ENCODE measurements at regions not wholly inside any gene's neighbourhood (a gene's known extent, or its start where the extent isn't known, plus 50 kb on each side); places are given as distances from the start of the nearest gene placed in this dataset.

DNA sequence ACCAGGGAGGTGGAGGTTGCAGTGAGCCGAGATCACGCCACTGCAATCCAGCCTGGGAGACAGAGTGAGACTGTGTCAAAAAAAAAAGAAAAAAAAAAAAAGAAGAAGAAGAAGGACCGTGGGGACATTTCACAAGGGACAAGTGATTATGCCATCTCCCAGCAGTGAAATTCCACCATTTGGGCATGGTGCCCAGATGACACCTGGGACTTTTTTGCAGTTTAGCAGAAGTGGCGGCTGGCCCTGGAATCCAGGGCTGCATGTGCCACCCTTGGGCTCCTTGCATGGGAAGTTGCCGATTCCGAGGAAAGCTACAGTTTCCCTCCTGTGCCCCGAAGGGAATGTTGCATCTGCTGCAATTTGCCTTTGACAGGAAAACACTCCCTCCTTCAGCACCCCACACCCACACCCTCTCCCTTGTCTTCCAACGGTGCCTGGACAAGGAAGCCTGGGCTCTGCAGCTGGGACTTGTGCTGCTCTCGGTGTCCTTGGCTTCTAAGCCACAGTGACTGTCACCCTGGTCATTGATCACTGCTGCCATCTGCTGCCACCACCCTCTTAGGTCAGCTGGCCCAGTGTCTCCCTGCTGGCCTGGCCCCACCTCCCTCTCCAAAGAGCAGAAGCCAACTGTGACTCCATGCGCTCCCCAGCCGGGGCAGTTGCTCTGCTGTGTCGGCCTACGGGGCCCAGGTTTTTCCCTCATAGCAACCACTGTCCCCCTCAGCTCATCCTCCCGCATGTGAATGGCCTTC is 56.4 kb upstream of the LRRC30 start:
- Histone ChIP-seq H2BK120ac (replicated peaks; ENCODE audit: low read depth, low read length) (no peak overlapping the region), H4K8ac (ENCODE audit: extremely low read depth, insufficient read depth, low read length) (no peak overlapping the region), H4K5ac (ENCODE audit: insufficient read length, low read depth, low read length) (no peak overlapping the region), H3K4me2 (ENCODE audit: insufficient read depth in 1 of 2, low read depth in 2 of 2, low read length in 2 of 2) (no peak overlapping the region), H3K18ac (ENCODE audit: extremely low read depth, low read length) (no peak overlapping the region), H3K9ac (replicated peaks in 1 of 4; ENCODE audit: extremely low read depth in 1 of 4, low read depth in 3 of 4, low read length in 3 of 4) (no peak overlapping the region), H3K4ac (replicated peaks; ENCODE audit: insufficient read length, low read depth, low read length) (no peak overlapping the region), H3K14ac (ENCODE audit: insufficient read length) (no peak overlapping the region), H2BK12ac (ENCODE audit: low read depth, low read length) (no peak overlapping the region), H3K9me3 (ENCODE audit: insufficient read depth in 2 of 2, low read depth in 1 of 2, low read length in 1 of 2) (peaks cover 0 to 2% of the 10 kb centered on the region in 2 experiments; a peak in 1 of 4 replicates), H3K23me2 (ENCODE audit: low read depth, low read length) (no peaks in the 10 kb centered on the region), H3K36me3 (ENCODE audit: control insufficient read depth in 2 of 4, insufficient read depth in 4 of 4, low read length in 3 of 4) (no peaks in the 10 kb centered on the region), H2AFZ (ENCODE audit: low read length) (no peak overlapping the region), H2BK5ac (ENCODE audit: low read depth, low read length) (no peak overlapping the region), H3K27ac (ENCODE audit: low read depth, low read length) (no peak overlapping the region), H2AK5ac (ENCODE audit: low read depth, low read length) (no peak overlapping the region), H2BK15ac (ENCODE audit: low read length) (no peak overlapping the region), H3K56ac (replicated peaks; ENCODE audit: insufficient read length, low read depth, low read length) (no peak overlapping the region), H3K4me1 (replicated peaks in 1 of 4; ENCODE audit: control insufficient read depth in 3 of 4, insufficient read depth in 4 of 4, low read length in 3 of 4) (no peaks in the 10 kb centered on the region), H3K79me2 (ENCODE audit: control insufficient read depth in 1 of 2, insufficient read depth in 2 of 2, low read length in 2 of 2) (no peaks in the 10 kb centered on the region), H2BK20ac (ENCODE audit: low read length) (no peak overlapping the region), H4K91ac (replicated peaks; ENCODE audit: insufficient read length, low read length) (no peak overlapping the region), H3K4me3 (ENCODE audit: extremely low read depth in 1 of 4, insufficient read depth in 2 of 4, low read depth in 3 of 4, low read length in 4 of 4) (no peak overlapping the region), H3K79me1 (ENCODE audit: low read depth, low read length) (no peaks in the 10 kb centered on the region), H3K23ac (ENCODE audit: insufficient read length) (no peak overlapping the region), H4K20me1 (replicated peaks in 1 of 2; ENCODE audit: control insufficient read depth in 1 of 2, insufficient read depth in 2 of 2, low read length in 2 of 2) (no peaks in the 10 kb centered on the region), H3K27me3 (replicated peaks in 1 of 4; ENCODE audit: control insufficient read depth in 3 of 4, extremely low read depth in 1 of 4, insufficient read depth in 3 of 4, low read length in 3 of 4) (no peaks in the 10 kb centered on the region)
- CTCF ChIA-PET (ENCODE audit: partially characterized antibody), result interaction anchor here (1.0 to 6.2 kb wide), 7 partner anchors 10 to 254 kb away, joined by 3 to 83 read pairs (median 11); no protein-coding TSS in a partner anchor
- POLR2A ChIA-PET (ENCODE audit: partially characterized antibody), result interaction anchor here (0.6 kb wide), 1 partner anchor 653 kb away, joined by 3 read pairs; no protein-coding TSS in a partner anchor
- FAIRE-seq (no peak), DNase-seq (ENCODE audit: low read depth in 1 of 2, low spot score in 2 of 2) (no peak)
- TF ChIP-seq, protein P1, sequence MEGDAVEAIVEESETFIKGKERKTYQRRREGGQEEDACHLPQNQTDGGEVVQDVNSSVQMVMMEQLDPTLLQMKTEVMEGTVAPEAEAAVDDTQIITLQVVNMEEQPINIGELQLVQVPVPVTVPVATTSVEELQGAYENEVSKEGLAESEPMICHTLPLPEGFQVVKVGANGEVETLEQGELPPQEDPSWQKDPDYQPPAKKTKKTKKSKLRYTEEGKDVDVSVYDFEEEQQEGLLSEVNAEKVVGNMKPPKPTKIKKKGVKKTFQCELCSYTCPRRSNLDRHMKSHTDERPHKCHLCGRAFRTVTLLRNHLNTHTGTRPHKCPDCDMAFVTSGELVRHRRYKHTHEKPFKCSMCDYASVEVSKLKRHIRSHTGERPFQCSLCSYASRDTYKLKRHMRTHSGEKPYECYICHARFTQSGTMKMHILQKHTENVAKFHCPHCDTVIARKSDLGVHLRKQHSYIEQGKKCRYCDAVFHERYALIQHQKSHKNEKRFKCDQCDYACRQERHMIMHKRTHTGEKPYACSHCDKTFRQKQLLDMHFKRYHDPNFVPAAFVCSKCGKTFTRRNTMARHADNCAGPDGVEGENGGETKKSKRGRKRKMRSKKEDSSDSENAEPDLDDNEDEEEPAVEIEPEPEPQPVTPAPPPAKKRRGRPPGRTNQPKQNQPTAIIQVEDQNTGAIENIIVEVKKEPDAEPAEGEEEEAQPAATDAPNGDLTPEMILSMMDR (IDR thresholded peaks at IDR 0.05; ENCODE audit: control extremely low read depth in 1 of 3, insufficient read depth in 1 of 3, low read depth in 1 of 3, low read length in 3 of 3), result peak; percentile 41 to 43 (median 41); a peak in 3 of 4 replicates
- no peak for TF ChIP-seq ZNF274 (IDR thresholded peaks at IDR 0.05; ENCODE audit: borderline replicate concordance, extremely low read depth, low read length)
- peak; percentile 61 to 65 for TF ChIP-seq RAD21 (IDR thresholded peaks at IDR 0.05 in 1 of 2, conservative IDR thresholded peaks at IDR 0.05 in 1 of 2; ENCODE audit: low read depth in 2 of 2, low read length in 2 of 2)
- WGBS, 2 experiments (ENCODE audit: extremely low coverage in 1 of 2, insufficient coverage in 1 of 2, insufficient read length in 1 of 2, insufficient replicate concordance in 2 of 2, low coverage in 1 of 2, low lambda C conversion rate in 2 of 2, missing lambda C conversion rate in 1 of 2), result 88% methylated on average over 9 of the region's 14 CpGs; no CpG with 5 or more reads in 1 of the 2 experiments
